MM.1S (cell line): ENCODE measurements at regions not wholly inside any gene's neighbourhood (a gene's known extent, or its start where the extent isn't known, plus 50 kb on each side); places are given as distances from the start of the nearest gene placed in this dataset.

Experiments
- DNase-seq: peaks from one replicate; pipeline ENCODE4 v3.0.0-alpha.2; 2015
- H2AFZ ChIP-seq: fragments of 300-600 bp; sonication (generic); 2 replicates; pipeline ENCODE4 v1.6.0; 2016; ENCODE audit warnings: antibody characterized with exemption, low read length
- H3F3A ChIP-seq: fragments of 300-600 bp; sonication (generic); 2 replicates; pipeline ENCODE4 v1.6.1; 2016; ENCODE audit warnings: mild to moderate bottlenecking, antibody characterized with exemption, low read length, moderate library complexity, mixed read lengths; ENCODE audit not compliant: insufficient read depth
- H3K27ac ChIP-seq: fragments of 300-600 bp; sonication (generic); 2 replicates; pipeline ENCODE4 v1.5.1; 2016; ENCODE audit warnings: mild to moderate bottlenecking, low read length
- H3K27me3 ChIP-seq: fragments of 300-600 bp; sonication (generic); replicated peaks from 2 replicates; pipeline ENCODE4 v1.6.0; 2016; ENCODE audit warnings: low read length; ENCODE audit not compliant: insufficient read depth
- H3K36me3 ChIP-seq: fragments of 300-600 bp; sonication (generic); replicated peaks from 2 replicates; pipeline ENCODE4 v1.6.1; 2016; ENCODE audit warnings: mild to moderate bottlenecking, low read length, mixed read lengths; ENCODE audit not compliant: insufficient read depth
- H3K4me1 ChIP-seq: fragments of 300-600 bp; sonication (generic); 2 replicates; pipeline ENCODE4 v1.6.1; 2016; ENCODE audit warnings: low read length, mixed read lengths
- H3K4me2 ChIP-seq: fragments of 300-600 bp; sonication (generic); 2 replicates; pipeline ENCODE4 v1.6.0; 2016; ENCODE audit warnings: low read depth, low read length
- H3K4me3 ChIP-seq: fragments of 300-600 bp; sonication (generic); 2 replicates; pipeline ENCODE4 v1.5.1; 2016; ENCODE audit warnings: low read length, mixed read lengths
- H3K79me2 ChIP-seq: fragments of 300-600 bp; sonication (generic); 2 replicates; pipeline ENCODE4 v1.6.1; 2016; ENCODE audit warnings: mixed run types, low read length, mixed read lengths
- H3K9ac ChIP-seq: fragments of 300-600 bp; sonication (generic); 2 replicates; pipeline ENCODE4 v1.6.1; 2016; ENCODE audit warnings: low read length, mixed read lengths
- H3K9me2 ChIP-seq: fragments of 300-600 bp; sonication (generic); replicated peaks from 2 replicates; pipeline ENCODE4 v1.6.1; 2016; ENCODE audit warnings: mild to moderate bottlenecking, low read length, mixed read lengths; ENCODE audit not compliant: insufficient read depth
- H3K9me3 ChIP-seq: fragments of 300-600 bp; sonication (generic); replicated peaks from 2 replicates; pipeline ENCODE4 v1.6.1; 2016; ENCODE audit warnings: mild to moderate bottlenecking, low read length, mixed read lengths; ENCODE audit not compliant: insufficient read depth
- H4K20me1 ChIP-seq: fragments of 300-600 bp; sonication (generic); 2 replicates; pipeline ENCODE4 v1.6.1; 2016; ENCODE audit warnings: mild to moderate bottlenecking, low read length, moderate library complexity, mixed read lengths; ENCODE audit not compliant: insufficient read depth
- EZH2 ChIP-seq: fragments of 300-600 bp; sonication (generic); optimal IDR thresholded peaks from 2 replicates; pipeline ENCODE3; 2017; ENCODE audit warnings: low read depth, mild to moderate bottlenecking, antibody characterized with exemption, low read length, mixed read lengths
- EZH2phosphoT487 ChIP-seq: fragments of 300-600 bp; sonication (generic); IDR thresholded peaks from 2 replicates; pipeline ENCODE4 v1.6.1; 2018; ENCODE audit warnings: antibody characterized with exemption, low read length
- TF ChIP-seq, protein P1 (sequence below): fragments of 300-600 bp; sonication (generic); IDR thresholded peaks from 2 replicates; pipeline ENCODE4 v1.5.1; 2016; ENCODE audit warnings: antibody characterized with exemption, low read length, mixed read lengths

DNA sequence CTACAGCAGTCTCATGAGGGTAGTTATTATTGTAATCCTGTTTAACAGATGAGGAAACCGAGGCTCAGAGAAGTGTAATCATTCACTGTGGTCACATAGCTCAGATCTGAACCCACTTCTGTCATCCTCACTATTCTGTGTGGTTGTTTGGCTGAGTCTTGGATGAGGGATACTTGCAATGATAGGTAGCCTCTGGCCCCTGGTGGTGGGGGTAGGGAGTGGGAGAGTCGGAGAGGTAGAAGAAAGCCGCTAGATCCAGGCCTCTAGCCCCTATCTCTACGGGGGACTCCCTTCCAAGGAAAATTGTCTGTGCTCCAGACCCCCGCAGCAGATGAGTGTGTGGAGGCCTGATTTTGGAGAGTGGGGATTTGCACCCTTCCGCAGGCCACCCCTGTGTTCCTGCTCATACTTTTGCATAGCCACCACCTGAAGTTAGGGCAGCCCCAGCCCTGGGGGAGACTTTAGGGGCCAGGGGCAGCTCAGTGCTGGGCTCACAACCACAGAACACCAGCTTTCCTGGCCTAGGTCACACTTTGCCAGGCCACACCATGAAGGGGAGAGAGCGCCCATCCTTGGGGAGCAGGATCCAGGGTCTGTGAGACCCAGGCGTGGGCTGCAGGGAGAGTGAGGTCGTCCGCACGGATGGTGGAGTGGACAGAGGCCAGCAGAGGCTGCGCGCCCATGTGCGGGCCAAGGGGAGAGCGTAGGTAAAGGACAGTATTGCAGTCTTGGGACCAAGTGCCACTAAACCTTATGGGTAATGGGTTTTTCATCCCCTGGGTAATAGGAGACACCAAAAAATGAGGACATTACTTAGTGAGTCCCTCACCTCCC, 148.2 kb downstream of the GLI2 start:
- Histone ChIP-seq H3K9me3 (no peaks in the 10 kb centered on the region), H3K4me1 (no peaks in the 10 kb centered on the region), H2AFZ (no peak overlapping the region), H3K27ac (no peak overlapping the region), H3K9me2 (no peaks in the 10 kb centered on the region), H3K4me2 (no peak overlapping the region), H4K20me1 (no peaks in the 10 kb centered on the region), H3F3A (no peaks in the 10 kb centered on the region), H3K4me3 (no peak overlapping the region), H3K9ac (no peak overlapping the region), H3K79me2 (no peaks in the 10 kb centered on the region), H3K27me3 (peaks cover 8% of the 10 kb centered on the region; the same call in 1 of the 2 replicates), H3K36me3 (no peaks in the 10 kb centered on the region)
- TF ChIP-seq EZH2phosphoT487, result no peak
- TF ChIP-seq EZH2, result no peak
- TF ChIP-seq, protein P1, sequence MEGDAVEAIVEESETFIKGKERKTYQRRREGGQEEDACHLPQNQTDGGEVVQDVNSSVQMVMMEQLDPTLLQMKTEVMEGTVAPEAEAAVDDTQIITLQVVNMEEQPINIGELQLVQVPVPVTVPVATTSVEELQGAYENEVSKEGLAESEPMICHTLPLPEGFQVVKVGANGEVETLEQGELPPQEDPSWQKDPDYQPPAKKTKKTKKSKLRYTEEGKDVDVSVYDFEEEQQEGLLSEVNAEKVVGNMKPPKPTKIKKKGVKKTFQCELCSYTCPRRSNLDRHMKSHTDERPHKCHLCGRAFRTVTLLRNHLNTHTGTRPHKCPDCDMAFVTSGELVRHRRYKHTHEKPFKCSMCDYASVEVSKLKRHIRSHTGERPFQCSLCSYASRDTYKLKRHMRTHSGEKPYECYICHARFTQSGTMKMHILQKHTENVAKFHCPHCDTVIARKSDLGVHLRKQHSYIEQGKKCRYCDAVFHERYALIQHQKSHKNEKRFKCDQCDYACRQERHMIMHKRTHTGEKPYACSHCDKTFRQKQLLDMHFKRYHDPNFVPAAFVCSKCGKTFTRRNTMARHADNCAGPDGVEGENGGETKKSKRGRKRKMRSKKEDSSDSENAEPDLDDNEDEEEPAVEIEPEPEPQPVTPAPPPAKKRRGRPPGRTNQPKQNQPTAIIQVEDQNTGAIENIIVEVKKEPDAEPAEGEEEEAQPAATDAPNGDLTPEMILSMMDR, result no peak
- no peak for DNase-seq

DNA sequence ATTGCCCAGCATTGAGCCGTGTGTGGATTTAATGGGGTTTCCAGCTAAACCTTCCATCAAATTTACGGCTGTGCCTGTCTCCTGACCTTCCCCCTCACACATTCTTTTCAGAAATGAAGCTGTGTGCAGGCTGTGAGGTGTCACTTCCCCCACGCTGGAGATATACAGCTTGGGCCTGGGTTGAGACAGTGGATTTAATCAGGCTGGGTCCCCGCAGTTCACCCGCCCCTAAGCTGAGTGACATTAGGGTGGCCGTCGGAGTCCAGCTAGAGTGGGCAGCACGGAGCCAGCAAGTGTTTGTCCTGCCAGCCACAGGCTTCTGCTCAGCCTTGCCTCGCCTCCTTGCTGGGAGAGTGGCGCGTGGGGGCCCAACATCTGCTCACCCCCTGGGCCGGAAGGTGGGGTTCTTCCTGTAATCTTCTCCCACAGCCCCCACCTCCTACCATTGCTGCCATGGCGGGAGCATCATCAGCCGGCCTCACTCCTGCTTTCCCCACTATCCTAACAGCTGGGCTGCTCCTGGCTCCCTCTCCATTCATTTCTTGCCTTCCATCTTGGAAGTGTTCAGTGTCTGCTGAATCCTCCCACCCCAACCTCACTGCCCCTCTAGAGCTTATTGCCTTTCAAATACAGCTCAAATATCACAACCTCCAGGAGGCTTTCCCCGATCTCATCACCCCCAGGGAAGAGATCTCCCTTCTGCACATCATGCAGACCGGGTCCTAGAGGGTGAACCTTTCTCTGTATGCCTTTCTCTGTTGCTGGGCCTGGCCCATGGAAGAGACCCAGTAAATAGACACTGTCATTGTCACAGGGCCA, 149.0 kb downstream of the GLI2 start:
- Histone ChIP-seq H3K9ac (no peak overlapping the region), H3K9me3 (no peaks in the 10 kb centered on the region), H3K27ac (no peak overlapping the region), H3K4me1 (no peaks in the 10 kb centered on the region), H3K79me2 (no peaks in the 10 kb centered on the region), H2AFZ (no peak overlapping the region), H3K36me3 (no peaks in the 10 kb centered on the region), H4K20me1 (no peaks in the 10 kb centered on the region), H3K4me3 (no peak overlapping the region), H3K27me3 (peaks cover 8% of the 10 kb centered on the region; the same call in 1 of the 2 replicates), H3K9me2 (no peaks in the 10 kb centered on the region), H3F3A (no peaks in the 10 kb centered on the region), H3K4me2 (no peak overlapping the region)
- TF ChIP-seq, protein P1, result no peak
- TF ChIP-seq EZH2 (no peak), EZH2phosphoT487 (no peak)
- DNase-seq, result no peak

DNA sequence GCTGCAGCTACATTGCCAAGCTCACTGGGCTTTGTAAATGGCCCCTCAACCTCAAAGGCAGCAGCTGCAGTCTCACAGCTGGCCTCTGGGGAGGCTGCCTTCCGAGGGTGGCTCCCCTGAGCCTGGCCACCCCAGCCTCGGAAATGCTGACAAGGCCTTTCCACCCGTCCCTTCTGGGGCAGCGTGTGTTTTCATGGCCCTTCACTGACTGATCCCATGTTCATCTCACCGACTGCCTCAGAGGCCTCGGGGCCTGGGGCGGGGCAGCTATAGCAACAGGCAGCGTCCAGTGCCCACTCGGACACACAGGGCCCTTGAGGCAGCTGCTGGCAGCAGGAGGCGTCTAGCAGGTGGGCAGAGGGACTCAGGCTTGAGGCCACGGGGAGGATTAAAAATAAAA, 149.7 kb downstream of the GLI2 start:
- peak; percentile 16 for DNase-seq
- H3K79me2 ChIP-seq, result no peaks in the 10 kb centered on the region
- no peaks in the 10 kb centered on the region for H3F3A ChIP-seq
- no peak overlapping the region for H3K27ac ChIP-seq
- no peak overlapping the region for H3K4me2 ChIP-seq
- H4K20me1 ChIP-seq, result no peaks in the 10 kb centered on the region
- peaks cover 8% of the 10 kb centered on the region; the same call in 1 of the 2 replicates for H3K27me3 ChIP-seq
- H3K9me3 ChIP-seq, result no peaks in the 10 kb centered on the region
- TF ChIP-seq EZH2 (no peak), EZH2phosphoT487 (no peak)
- TF ChIP-seq, protein P1, result no peak
- no peaks in the 10 kb centered on the region for H3K36me3 ChIP-seq
- no peak overlapping the region for H3K4me3 ChIP-seq
- no peaks in the 10 kb centered on the region for H3K9me2 ChIP-seq
- no peaks in the 10 kb centered on the region for H3K4me1 ChIP-seq
- H3K9ac ChIP-seq, result no peak overlapping the region
- no peak overlapping the region for H2AFZ ChIP-seq
